HG02885 (cell line): ENCODE measurements at regions not wholly inside any gene's neighbourhood (a gene's known extent, or its start where the extent isn't known, plus 50 kb on each side); places are given as distances from the start of the nearest gene placed in this dataset.

Source experiments
- ATAC-seq: cut with Tn5 transposase; IDR thresholded peaks from one replicate; pipeline ENCODE4 v1.9.1; 2021; ENCODE audit warnings: mild to moderate bottlenecking; ENCODE audit not compliant: unreplicated experiment, poor library complexity

DNA sequence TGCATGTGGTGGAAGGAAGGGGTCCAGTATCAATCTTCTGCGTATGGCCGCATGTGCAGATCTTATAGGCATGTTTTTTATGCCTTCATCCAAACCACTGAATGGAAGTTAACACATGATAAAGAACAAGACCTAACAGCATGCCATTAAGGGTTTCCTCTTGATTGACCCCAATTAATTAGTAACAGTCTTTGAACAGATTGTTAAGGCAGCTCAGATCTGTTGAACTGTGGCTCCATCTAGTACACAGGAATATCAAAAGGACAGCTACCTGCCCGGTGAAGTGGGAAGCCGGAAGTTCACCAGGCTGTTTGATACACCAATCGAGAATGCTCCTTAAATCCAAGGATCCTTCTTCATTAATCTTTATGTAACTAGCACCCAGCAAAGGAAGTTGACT is 159.9 kb upstream of the ADAMTS16 start:
- no peak for ATAC-seq

DNA sequence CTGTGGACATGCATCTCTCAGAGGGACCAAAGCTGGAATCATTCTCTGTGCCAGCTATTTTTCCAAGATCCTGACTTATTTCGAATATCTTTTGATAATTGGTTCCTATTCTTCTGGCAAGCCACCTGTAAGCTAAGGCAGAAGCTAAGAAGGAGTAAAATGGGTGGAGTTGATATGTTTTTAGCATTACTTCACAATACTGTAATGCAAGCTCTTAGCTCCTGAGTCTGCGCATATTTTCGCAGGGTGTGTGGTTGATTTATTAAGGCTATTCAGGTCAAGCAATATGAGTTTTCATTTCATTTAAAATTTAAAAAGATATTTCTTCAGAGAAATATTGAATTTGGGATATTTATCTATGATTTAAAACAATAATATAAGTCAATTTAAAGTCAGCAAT is 158.5 kb upstream of the ADAMTS16 start:
- no peak for ATAC-seq

DNA sequence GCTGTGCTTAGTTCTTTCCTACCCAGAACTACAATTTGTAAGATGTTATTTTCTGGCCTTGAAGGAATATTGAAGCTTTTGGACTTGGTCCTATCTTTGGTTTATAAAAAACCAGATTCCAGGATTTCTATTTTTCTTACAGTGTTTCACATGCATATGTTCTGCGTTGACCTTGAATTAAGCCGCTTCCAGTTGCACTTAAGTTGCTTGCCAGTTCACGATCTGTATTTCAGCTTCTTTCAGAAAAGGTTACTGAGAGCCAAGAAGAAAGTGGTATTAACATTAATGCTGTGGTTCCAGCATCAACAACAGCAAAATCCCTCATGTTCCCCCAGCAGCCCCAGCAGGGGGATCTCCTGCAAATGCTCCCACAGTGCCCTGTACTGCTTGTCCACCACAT is 156.4 kb upstream of the ADAMTS16 start:
- no peak for ATAC-seq

DNA sequence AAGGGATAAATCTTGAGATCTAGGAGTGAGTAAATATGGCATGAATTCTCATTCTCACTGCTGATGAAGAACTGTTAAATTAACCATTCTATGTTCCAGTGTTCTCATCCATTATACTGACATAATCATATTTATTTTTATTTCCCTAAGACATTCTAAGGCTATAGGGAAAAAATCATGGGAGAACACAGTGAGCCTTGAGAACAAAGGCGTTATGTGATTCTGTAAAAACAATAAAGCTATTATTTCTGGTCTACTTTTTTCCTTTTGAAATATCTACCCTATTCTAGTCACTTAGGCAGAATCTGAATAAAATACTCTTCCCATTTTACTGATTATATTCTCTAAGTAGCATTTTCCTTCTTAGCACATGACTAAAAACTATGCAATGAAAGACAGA is 155.7 kb upstream of the ADAMTS16 start:
- no peak for ATAC-seq

DNA sequence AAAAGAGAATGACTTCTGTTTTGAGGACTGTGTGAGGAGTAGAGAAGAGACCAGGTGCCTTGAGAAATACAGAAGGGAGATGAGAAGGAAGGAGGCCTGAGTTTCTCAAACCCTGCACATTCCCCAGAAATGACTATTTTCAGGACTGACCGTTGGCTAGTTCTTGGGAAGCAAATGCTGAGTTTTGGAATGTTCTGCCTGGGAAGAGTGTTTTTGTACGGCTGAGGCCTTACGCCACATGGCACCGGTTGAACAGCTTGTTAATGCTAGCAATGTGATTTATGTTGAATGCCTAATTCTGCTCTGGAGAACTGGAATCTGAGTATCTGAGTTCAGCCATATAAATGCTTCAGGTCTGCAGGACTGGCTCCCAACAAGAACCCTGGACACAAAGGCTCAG is 152.7 kb upstream of the ADAMTS16 start:
- ATAC-seq = no peak

DNA sequence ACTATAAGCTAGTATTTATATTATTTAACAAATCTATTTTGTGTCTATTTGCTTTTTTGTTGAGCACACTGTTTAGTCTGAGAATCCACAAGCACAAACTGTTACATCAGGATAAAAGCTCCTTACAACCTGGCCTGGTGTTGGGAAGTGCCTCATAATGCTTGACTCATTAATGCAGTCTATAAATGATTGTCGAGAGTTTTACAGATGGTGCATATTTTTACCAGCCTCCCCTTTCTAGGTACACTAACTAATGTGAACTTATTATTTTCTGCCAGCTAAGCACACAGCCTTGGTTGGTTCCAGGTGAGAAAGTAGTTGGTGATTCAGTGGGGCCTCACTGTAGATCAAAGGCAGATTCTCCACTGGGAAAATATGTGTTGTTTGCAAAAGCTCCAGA is 151.0 kb upstream of the ADAMTS16 start:
- ATAC-seq = no peak

DNA sequence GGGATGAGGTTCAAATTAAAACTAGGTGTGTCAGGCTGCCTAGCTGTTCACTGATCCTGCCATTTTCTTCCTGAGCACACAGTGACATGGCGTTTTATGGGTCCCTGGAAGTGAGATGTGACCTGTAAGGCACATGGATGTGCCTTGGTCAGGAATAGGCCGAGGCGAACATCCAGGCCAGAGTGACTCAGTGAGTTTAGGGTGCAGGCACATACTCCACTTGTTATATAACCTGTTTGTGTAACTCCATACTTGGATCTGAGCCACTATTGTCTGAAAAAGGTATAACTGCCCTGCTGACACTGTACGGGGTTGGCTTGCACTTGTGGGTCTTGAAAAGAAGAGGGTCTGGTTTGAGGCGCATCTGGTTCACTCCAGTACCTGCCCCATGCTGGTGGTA is 150.1 kb upstream of the ADAMTS16 start:
- no peak for ATAC-seq

DNA sequence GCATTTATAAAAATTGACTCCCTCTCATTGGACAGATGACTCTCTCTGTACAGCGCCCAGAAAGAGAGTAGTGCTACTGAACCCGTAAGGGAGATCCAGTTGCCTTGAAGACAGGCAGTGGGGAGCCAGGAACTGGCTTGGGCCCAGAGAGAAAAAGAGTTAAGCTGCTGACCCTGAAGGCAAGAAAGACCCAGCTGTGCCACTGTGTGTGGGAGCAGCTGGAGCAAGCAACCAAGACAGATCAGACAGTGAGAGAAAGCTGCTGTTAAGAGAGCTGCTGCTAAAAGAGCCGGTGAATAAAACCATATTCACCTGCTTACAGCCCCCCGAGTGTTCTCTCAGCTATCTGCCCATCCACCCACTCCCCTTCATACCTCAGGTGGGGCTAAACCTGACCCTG is 149.7 kb upstream of the ADAMTS16 start:
- no peak for ATAC-seq

DNA sequence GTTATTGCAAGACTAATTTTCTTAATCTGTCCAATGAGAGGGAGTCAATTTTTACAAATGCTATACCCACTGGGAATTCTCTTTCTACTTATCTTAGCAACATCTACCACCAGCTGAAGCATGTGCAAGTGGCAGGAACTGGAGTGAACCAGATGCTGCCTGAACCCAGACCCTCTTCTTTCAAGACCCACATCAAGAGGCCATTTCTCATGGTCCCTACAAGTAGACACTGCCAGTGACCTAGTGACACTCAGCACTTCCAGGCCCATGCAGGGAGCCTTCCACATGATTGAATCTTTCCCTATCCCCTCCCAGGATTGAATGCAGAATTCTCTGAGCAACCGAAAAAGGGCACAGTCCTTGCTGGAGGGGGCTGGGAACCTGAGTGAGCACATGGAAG is 148.2 kb upstream of the ADAMTS16 start:
- no peak for ATAC-seq

DNA sequence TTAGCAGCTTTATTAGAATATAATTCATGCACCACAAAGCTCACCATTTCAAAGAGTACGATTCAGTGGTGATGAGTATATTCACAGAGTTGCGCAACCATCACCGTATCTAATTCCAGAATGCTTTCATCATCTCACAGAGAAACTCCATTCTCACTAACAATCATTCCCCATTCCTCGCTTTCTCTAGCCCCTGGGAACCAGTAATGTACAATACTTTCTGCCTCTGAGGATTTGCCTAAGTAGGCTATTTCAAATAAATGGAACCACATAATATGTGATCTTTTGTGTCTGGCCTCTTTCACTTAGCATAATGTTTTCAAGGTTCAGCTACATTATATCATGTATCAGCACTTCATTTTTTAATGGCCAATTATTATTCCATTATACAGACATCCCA is 145.1 kb upstream of the ADAMTS16 start:
- ATAC-seq = no peak

DNA sequence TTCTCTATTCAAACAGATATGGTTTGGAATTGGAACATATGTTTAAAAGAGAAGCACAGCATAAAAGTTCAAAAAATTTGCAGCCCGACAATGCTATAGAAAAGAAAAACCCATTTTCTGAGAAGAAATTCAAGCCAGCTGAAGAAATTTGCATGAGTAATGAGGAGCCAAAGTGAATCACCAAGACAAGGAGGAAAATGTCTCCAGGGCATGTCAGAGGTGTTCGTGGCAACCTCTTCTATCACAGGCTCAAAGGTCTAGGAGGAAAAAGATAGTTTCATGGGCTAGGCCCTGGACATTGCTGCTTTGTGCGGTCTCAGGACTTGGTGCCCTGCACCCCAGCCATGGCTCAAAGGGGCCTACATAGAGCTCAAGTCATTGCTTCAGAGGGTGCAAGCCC is 134.8 kb upstream of the ADAMTS16 start:
- ATAC-seq = no peak

DNA sequence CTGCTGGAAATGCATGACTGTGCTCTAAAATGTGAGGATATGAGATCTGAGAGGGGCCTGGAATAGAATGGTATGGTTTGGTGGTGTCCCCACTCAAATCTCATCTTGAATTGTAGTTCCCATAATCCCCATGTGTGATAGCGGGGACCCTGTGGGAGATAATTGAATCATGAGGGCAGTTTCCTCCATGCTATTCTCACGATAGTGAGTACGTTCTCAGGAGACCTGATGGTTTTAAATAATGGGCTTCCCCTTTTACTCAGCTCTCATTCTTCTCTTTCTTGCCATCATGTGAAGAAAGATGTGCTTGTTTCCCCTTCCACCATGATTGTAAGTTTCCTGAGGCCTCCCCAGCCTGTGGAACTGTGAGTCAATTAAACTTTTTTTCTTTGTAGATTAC is 133.6 kb upstream of the ADAMTS16 start:
- no peak for ATAC-seq

DNA sequence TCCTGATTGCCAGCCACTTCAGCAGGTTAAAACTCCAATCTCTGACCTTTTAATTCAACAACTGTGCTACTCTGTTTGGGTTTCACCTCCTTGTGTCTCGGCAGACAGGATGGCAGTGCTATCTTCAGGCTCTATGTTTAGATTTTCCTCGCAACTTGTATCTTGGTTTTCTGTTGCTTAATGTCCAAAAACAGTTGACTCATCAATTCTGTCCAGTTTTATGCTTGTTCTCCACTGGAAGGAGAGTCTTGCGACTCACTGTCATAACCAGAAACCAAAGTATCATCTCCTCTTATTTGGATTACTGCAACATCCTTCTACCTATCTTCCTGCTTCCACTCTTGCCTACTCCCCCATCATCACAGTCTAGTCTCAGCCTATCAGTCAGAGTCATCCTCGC is 130.9 kb upstream of the ADAMTS16 start:
- ATAC-seq = no peak

DNA sequence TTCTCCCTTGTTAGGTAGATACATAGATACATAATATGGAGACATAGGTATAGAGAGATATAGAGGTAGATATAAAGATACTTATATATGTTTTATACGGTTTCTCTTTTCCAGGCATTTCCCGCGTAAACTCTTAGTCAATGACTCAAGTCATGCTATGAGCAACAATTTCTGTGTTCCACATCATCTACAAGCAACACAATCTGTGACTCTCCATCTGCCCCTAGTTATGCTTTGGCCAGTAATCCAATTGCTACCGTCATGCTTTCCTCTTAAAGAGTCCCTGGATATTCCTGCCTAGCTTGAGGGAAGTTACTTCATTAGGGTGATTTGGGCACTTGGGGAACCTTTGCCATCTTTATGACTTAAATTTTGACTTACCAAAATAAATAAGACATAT is 129.0 kb upstream of the ADAMTS16 start:
- no peak for ATAC-seq

DNA sequence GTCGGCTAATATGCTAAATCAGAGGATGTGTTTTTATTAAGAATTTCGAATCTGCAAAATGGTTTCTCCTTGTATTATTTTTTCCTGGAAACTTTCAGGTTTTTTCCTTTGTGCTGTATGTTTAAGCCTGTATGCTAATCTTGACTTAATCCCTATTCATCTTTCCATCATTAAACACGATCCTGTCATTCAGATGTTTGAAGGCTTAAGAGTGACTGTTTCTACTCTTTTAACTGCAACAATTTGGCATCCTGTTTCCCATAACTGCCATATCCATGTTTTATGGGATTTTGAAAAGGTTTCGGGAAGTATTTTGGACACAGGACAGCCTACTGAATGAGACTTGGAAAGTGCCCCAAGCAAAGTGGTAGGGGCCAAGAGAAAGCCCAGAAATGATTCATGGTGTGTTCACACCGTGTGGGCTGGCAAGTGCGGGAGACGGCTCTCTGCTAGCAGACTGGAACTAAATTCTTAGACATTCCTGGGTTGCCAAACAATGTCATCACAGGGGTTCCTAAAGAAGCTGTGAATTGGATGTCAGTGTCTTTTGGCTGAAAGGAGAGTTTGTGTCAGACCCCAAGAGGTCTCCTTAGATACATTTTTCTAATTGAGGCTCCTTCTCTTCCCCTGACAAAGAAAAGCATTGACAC is 125.4 kb upstream of the ADAMTS16 start:
- no peak for ATAC-seq

DNA sequence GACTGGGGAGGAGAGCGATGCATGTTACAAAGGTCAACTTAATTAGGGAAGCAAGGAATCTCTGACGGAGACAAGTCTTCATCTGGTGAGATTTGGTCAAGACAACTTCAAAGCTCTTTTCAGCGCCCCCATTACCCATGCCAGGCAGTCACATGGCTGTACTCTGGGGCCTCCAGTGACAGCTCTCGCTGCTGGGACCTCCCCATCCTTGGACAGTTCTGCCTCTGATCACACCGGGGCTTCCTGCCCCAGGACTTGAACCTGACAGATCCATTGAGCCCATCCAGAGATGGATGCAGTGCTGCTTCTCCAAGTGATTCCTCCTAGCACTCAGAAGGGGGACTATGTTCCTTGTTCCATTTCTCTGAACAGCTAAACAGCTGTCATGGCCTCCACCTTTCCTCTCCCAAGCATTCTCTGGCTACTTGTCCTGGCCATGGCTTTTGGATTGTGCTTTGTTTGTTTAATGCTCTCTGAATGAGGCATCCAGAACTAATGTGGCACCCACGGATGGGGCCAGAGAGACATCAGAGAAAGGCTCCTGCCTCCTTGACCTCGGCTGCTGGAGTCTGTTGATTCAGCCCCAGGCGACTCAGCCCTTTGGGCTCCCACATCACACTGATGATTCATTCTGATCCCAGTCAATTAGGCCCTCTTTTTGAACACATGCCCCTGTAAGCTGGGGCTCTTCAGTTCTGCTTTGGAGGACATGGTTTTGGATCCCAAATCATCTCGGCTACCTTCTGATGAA is 122.1 kb upstream of the ADAMTS16 start:
- no peak for ATAC-seq

DNA sequence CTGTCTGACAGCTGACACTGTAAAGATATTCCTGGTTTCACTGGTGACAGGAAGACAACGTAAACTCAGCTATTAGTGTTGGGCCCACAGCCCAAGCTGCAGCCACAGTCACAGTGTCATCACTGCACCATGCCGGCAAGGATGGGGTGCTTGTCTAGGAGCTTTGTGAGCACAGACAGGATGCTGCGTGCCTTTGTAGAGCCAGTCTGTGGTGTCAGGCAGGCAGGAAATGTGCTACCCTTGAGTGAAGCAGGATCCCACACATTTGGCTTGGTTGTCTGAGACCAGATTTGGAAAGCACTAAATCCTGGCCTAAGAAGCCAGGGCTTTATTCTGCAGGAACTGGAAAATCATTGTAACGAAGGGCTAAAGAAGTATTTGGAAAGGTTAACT is 121.6 kb upstream of the ADAMTS16 start:
- no peak for ATAC-seq

DNA sequence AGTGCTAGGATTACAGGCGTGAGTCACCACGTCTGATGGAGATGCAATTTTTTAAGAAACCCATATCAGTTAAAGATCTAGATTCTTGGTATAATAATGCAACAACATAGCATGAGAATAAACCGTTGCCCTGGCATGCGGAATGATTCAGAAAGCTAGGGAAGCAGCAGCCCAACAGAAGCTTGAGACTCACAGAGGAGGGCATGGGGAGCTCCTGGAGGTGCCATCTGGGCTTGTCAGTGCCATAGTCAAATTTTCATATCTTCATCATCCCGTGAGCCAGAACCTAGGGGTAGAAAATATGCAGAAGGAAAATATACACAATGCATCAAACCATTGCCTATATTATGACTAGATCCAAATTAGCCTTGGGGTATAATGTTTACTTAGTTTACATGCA is 118.7 kb upstream of the ADAMTS16 start:
- no peak for ATAC-seq

DNA sequence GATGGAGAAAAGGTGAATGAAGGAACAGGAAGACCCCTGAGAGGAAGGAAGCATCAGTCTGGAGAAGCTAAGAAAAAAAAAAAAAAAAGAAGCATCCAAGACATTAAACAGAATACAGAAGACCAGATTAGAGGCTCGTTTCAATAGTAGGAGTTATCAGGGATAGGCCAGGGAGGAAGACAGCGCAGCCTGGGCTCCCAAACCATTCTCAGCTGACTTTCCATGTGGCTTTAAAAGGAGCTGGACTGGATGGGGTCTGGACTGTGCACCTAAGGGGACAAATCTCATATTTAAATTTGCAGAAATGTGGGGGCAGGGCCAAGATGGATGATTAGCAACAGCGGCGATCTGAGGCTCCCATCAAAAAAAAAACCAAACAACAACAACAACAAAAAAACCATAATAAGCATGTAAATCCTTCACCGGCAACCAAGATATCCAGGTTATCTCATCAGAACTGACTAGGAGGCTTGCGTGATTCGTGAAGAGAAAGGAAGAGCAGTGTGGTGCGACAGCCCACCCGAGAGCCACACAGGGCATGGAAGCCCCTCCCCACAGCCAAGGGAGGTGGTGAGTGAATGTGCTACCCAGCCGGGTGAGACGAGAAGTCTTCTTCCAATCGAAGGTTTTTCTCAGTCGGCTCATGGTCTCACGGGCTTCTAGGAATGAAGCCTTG is 114.9 kb upstream of the ADAMTS16 start:
- ATAC-seq = no peak

DNA sequence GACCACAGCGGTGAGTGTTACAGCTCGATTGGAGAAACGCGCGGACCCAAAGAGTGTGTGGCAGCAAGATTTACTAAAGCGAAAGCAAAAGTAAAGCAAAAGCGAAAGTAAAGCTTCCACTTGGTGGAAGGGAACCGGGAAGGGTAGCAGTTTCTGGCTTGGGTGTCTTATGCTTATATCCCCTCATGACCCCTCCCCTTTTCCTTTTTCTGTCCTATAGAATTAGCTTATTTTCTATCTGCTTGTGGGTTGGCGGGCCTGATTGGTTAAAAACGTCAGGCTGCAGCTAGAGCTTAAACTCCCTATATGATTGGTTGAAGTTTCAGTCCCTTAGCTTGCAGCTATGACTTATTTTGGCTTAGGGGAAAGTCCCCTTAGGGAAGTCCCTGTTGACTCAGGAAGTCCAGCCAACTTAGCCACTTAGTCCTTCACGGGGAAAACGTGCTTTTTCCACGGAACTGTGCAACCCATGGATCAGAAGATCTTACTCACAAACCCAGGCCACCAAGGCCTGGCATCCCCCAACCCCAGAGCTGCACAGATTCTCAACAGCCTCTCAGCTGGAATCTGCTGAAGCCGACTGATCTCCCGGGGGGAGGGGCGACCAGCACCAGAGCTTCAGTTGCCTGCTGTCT is 114.2 kb upstream of the ADAMTS16 start:
- ATAC-seq = peak; percentile 40

DNA sequence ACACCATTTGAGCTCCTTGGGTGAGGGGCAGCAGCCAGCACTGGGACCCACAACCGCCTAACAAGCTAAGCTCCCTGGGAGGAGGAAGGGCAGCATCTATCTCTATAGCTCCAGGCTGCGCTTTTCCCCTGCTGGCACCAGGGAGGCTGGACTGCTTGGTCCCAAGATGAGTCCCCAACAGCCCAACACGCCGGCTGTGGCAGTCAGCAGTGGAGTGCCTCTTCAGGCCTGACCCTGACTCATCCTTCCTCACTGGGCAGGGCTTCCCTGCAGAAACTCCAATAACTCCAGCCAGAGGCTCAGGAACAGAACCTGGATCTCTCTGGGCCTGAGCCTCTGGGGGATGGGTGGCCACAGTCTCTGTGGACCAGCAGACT is 113.7 kb upstream of the ADAMTS16 start:
- peak; percentile 11 for ATAC-seq
